Mesenchymal stem cell (in vitro differentiated cells and primary cell): ENCODE measurements at regions not wholly inside any gene's neighbourhood (a gene's known extent, or its start where the extent isn't known, plus 50 kb on each side); places are given as distances from the start of the nearest gene placed in this dataset.

Source experiments
- DNase-seq: peaks from one replicate; pipeline ENCODE4 v3.0.0-alpha.2; 2013
- H2AFZ ChIP-seq: one replicate; pipeline ENCODE4 v1.6.1; 2013; ENCODE audit warnings: low read depth, mild to moderate bottlenecking, control low read depth, inconsistent platforms, low read length, moderate library complexity
- H2AK5ac ChIP-seq: 2 replicates; pipeline ENCODE4 v1.6.1; 2013; ENCODE audit warnings: low read length, moderate library complexity, mild to moderate bottlenecking, inconsistent platforms; ENCODE audit not compliant: severe bottlenecking
- H2BK120ac ChIP-seq: one replicate; pipeline ENCODE4 v1.6.1; 2013; ENCODE audit warnings: low read depth, mild to moderate bottlenecking, inconsistent platforms, low read length, moderate library complexity
- H2BK12ac ChIP-seq, 2 experiments: one replicate each; pipeline ENCODE4 v1.6.1; 2013; ENCODE audit warnings: inconsistent platforms in 2 of 2, low read length in 2 of 2, mild to moderate bottlenecking in 2 of 2, moderate library complexity in 2 of 2, control low read depth in 1 of 2
- H2BK15ac ChIP-seq: one replicate; pipeline ENCODE4 v1.6.1; 2013; ENCODE audit warnings: mild to moderate bottlenecking, low read depth, inconsistent platforms; ENCODE audit not compliant: poor library complexity, severe bottlenecking
- H2BK5ac ChIP-seq: 2 replicates; pipeline ENCODE4 v1.6.1; 2013; ENCODE audit warnings: low read depth, mild to moderate bottlenecking, low read length, control low read depth, inconsistent platforms; ENCODE audit not compliant: poor library complexity, severe bottlenecking
- H3K14ac ChIP-seq, 2 experiments: one replicate each; pipeline ENCODE4 v1.6.1; 2013; ENCODE audit warnings: inconsistent platforms in 2 of 2, low read length in 2 of 2, control low read depth in 1 of 2, mild to moderate bottlenecking in 1 of 2, moderate library complexity in 1 of 2
- H3K18ac ChIP-seq, 2 experiments: one replicate each; pipeline ENCODE4 v1.6.1; 2013; ENCODE audit warnings: inconsistent platforms in 2 of 2, low read length in 2 of 2, control low read depth in 1 of 2, low read depth in 1 of 2, mild to moderate bottlenecking in 1 of 2
- H3K23ac ChIP-seq, 2 experiments: one replicate each; pipeline ENCODE4 v1.6.1; 2013; ENCODE audit warnings: inconsistent platforms in 2 of 2, low read length in 2 of 2, mild to moderate bottlenecking in 2 of 2, moderate library complexity in 2 of 2, control low read depth in 1 of 2
- H3K27ac ChIP-seq: 2 replicates; pipeline ENCODE4 v1.5.1; 2013; ENCODE audit warnings: mild to moderate bottlenecking, moderate library complexity, low read length, control low read depth, inconsistent platforms; ENCODE audit not compliant: poor library complexity, severe bottlenecking
- H3K27me3 ChIP-seq, 2 experiments: 2 replicates each; pipeline versions ENCODE4 v1.6.1 to v1.7.0; 2013; ENCODE audit warnings: low read length in 2 of 2, mild to moderate bottlenecking in 2 of 2, moderate library complexity in 2 of 2, control low read depth in 1 of 2, inconsistent platforms in 1 of 2; ENCODE audit not compliant: control insufficient read depth in 1 of 2, insufficient read depth in 1 of 2
- H3K36me3 ChIP-seq, 2 experiments: 2 replicates each; pipeline versions ENCODE4 v1.6.1 to v1.7.0; 2013; ENCODE audit warnings: low read length in 2 of 2, control low read depth in 1 of 2, inconsistent platforms in 1 of 2, low read depth in 1 of 2, mild to moderate bottlenecking in 1 of 2; ENCODE audit not compliant: insufficient read depth in 2 of 2, control insufficient read depth in 1 of 2
- H3K4ac ChIP-seq, 2 experiments: one replicate each; pipeline ENCODE4 v1.6.1; 2013; ENCODE audit warnings: inconsistent platforms in 2 of 2, low read length in 2 of 2, mild to moderate bottlenecking in 2 of 2, moderate library complexity in 2 of 2, control low read depth in 1 of 2, low read depth in 1 of 2
- H3K4me1 ChIP-seq: 2 replicates; pipeline ENCODE4 v1.6.1; 2013; ENCODE audit warnings: low read depth, low read length, control low read depth; ENCODE audit not compliant: control insufficient read depth, insufficient read depth
- H3K4me2 ChIP-seq: 2 replicates; pipeline ENCODE4 v1.6.1; 2013; ENCODE audit warnings: low read length, mild to moderate bottlenecking, inconsistent platforms; ENCODE audit not compliant: poor library complexity, severe bottlenecking
- H3K4me3 ChIP-seq, 2 experiments: 2 replicates each; pipeline versions ENCODE4 v1.5.1 to v1.7.0; 2013; ENCODE audit warnings: low read length in 2 of 2, mild to moderate bottlenecking in 2 of 2, control low read depth in 1 of 2, low read depth in 1 of 2; ENCODE audit not compliant: insufficient read depth in 1 of 2
- H3K79me1 ChIP-seq: replicated peaks from 2 replicates; pipeline ENCODE4 v1.6.1; 2013; ENCODE audit warnings: mild to moderate bottlenecking, control low read depth, low read length, inconsistent platforms; ENCODE audit not compliant: poor library complexity, severe bottlenecking
- H3K9ac ChIP-seq: 2 replicates; pipeline ENCODE4 v1.7.0; 2013; ENCODE audit warnings: mild to moderate bottlenecking, low read length, moderate library complexity
- H3K9me3 ChIP-seq: 2 replicates; pipeline ENCODE4 v1.7.0; 2013; ENCODE audit warnings: mild to moderate bottlenecking, low read length; ENCODE audit not compliant: control insufficient read depth
- H4K8ac ChIP-seq: one replicate; pipeline ENCODE4 v1.6.1; 2013; ENCODE audit warnings: inconsistent platforms, mild to moderate bottlenecking, low read length, moderate library complexity
- H4K91ac ChIP-seq: one replicate; pipeline ENCODE4 v1.6.1; 2013; ENCODE audit warnings: mild to moderate bottlenecking, low read length, inconsistent platforms
- WGBS: methylation state at CpG from one replicate; pipeline ENCODE4 v1.1.7; 2013; ENCODE audit warnings: mixed read lengths; 5-methylcytosine and 5-hydroxymethylcytosine counted together

GRCh38 chr3:168608926-168609325 lies 513.2 kb upstream of the GOLIM4 start:
- Histone ChIP-seq H3K4me1 (no peaks in the 10 kb centered on the region), H4K91ac (no peak overlapping the region), H3K27me3 (no peaks in the 10 kb centered on the region), H2AK5ac (no peak overlapping the region), H4K8ac (no peak overlapping the region), H3K36me3 (no peaks in the 10 kb centered on the region), H3K23ac (no peak overlapping the region), H3K9me3 (no peaks in the 10 kb centered on the region), H3K18ac (no peak overlapping the region), H2BK5ac (no peak overlapping the region), H2BK12ac (no peak overlapping the region), H2BK120ac (no peak overlapping the region), H3K4me3 (no peak overlapping the region), H3K79me1 (no peaks in the 10 kb centered on the region), H3K9ac (no peak overlapping the region), H2BK15ac (no peak overlapping the region), H3K4ac (no peak overlapping the region), H3K4me2 (no peak overlapping the region), H2AFZ (no peak overlapping the region), H3K27ac (no peak overlapping the region), H3K14ac (no peak overlapping the region)
- 65% methylated on average over 2 of the region's 3 CpGs for whole genome bisulfite sequencing
- DNase-seq, result no peak

- no peak overlapping the region for H3K4me3 ChIP-seq
- no peaks in the 10 kb centered on the region for H3K9me3 ChIP-seq
- no peaks in the 10 kb centered on the region for H3K79me1 ChIP-seq
- H3K36me3 ChIP-seq, result no peaks in the 10 kb centered on the region
- H2BK12ac ChIP-seq, result no peak overlapping the region
- H2BK15ac ChIP-seq, result no peak overlapping the region
- no peak overlapping the region for H4K91ac ChIP-seq
- H3K9ac ChIP-seq, result no peak overlapping the region
- 94% methylated on average over 2 of the region's 3 CpGs for WGBS
- no peak overlapping the region for H3K4ac ChIP-seq
- no peaks in the 10 kb centered on the region for H3K27me3 ChIP-seq
- no peak for DNase-seq
- no peak overlapping the region for H3K18ac ChIP-seq
- no peak overlapping the region for H3K23ac ChIP-seq
- no peak overlapping the region for H2BK5ac ChIP-seq
- no peak overlapping the region for H3K14ac ChIP-seq
- H4K8ac ChIP-seq, result no peak overlapping the region
- no peak overlapping the region for H2AFZ ChIP-seq
- H2AK5ac ChIP-seq, result no peak overlapping the region
- H3K4me1 ChIP-seq, result no peaks in the 10 kb centered on the region
- H2BK120ac ChIP-seq, result no peak overlapping the region
- no peak overlapping the region for H3K27ac ChIP-seq
- H3K4me2 ChIP-seq, result no peak overlapping the region
Observed at GRCh38 chr3:168604767-168605166, 509.0 kb upstream of the GOLIM4 start.

DNA sequence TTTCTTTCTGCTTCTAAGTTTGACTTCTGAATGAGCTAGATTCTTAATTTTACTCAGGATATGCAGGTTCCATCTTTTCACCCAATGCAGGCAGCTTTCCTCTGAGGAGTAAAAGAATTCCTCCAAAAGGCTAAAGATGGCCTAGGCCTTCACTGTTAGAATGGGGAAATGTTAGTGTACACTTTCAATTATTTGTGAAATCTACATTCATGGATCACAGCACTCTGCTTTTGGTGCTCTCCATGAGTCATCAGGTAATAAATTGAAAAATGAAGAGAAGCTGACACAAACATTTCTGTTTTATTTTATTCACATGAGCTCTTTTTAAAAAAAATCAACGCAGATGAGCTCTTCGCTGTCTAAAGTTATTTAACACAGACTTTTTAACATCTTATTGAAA lies 502.5 kb upstream of the GOLIM4 start:
- Histone ChIP-seq H4K91ac (no peak overlapping the region), H3K4me2 (no peak overlapping the region), H3K14ac (no peak overlapping the region), H2BK5ac (no peak overlapping the region), H2BK120ac (no peak overlapping the region), H3K23ac (no peak overlapping the region), H3K79me1 (no peaks in the 10 kb centered on the region), H2BK12ac (no peak overlapping the region), H3K36me3 (no peaks in the 10 kb centered on the region), H3K4ac (no peak overlapping the region), H4K8ac (no peak overlapping the region), H3K27me3 (no peaks in the 10 kb centered on the region), H2AK5ac (no peak overlapping the region), H2AFZ (no peak overlapping the region), H3K4me1 (no peaks in the 10 kb centered on the region), H3K4me3 (no peak overlapping the region), H3K18ac (no peak overlapping the region), H3K9ac (no peak overlapping the region), H3K27ac (no peak overlapping the region), H3K9me3 (no peaks in the 10 kb centered on the region), H2BK15ac (no peak overlapping the region)
- DNase-seq, result no peak
- no CpG with 5 or more reads among the region's 2 CpGs for WGBS

- H3K36me3 ChIP-seq, result no peaks in the 10 kb centered on the region
- H3K9me3 ChIP-seq, result no peaks in the 10 kb centered on the region
- no peaks in the 10 kb centered on the region for H3K27me3 ChIP-seq
- no peak overlapping the region for H3K9ac ChIP-seq
- H3K4me3 ChIP-seq, result no peak overlapping the region
- H3K79me1 ChIP-seq, result no peaks in the 10 kb centered on the region
- no peak overlapping the region for H3K18ac ChIP-seq
- H2BK5ac ChIP-seq, result no peak overlapping the region
- H3K23ac ChIP-seq, result no peak overlapping the region
- H2AFZ ChIP-seq, result no peak overlapping the region
- no peaks in the 10 kb centered on the region for H3K4me1 ChIP-seq
- no peak overlapping the region for H3K27ac ChIP-seq
- H3K4me2 ChIP-seq, result no peak overlapping the region
- H4K8ac ChIP-seq, result no peak overlapping the region
- no peak overlapping the region for H2BK12ac ChIP-seq
- no peak overlapping the region for H2AK5ac ChIP-seq
- no peak for DNase-seq
- WGBS, result no CpG with 5 or more reads among the region's 1 CpG
- no peak overlapping the region for H2BK120ac ChIP-seq
- no peak overlapping the region for H4K91ac ChIP-seq
- no peak overlapping the region for H3K14ac ChIP-seq
- no peak overlapping the region for H2BK15ac ChIP-seq
- H3K4ac ChIP-seq, result no peak overlapping the region
Observed at GRCh38 chr3:168596175-168596823, 500.6 kb upstream of the GOLIM4 start.
